ENCODE measurements at regions not wholly inside any gene's neighbourhood (a gene's known extent, or its start where the extent isn't known, plus 50 kb on each side); places are given as distances from the start of the nearest gene placed in this dataset.
"Not testable (repeated sequence)": the region's sequence is repeated elsewhere in the genome, so short reads cannot be mapped to it uniquely, and the experiment has no call there.

DNA sequence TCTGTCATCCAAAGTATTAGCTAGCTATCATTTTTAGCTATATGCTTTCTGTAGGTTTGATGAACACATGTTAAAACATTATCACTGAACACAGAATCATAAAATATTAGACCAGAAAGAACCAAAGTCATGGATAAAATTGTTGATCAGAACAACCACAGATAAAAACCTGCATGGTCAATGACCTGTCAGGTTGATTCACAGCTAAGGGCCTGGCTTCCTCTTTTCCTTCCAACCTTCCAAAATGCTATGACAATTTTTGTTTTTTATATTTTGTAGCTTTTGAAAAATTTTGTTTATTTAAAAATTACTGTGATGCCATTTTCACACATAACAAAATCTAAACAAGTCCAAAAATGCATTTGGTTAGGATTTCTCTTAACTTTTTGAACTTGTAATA, 444.4 kb upstream of the CHRM2 start:
- intact Hi-C loops (cut with micrococcal nuclease; ENCODE audit: unreplicated experiment): no loop called here
- Histone ChIP-seq H3K4me1 (replicated peaks; ENCODE audit: insufficient read depth) (no peaks in the 10 kb centered on the region), H3K27ac (no peak overlapping the region), H3K36me3 (ENCODE audit: low read depth) (no peaks in the 10 kb centered on the region), H2AFZ (no peak overlapping the region), H3K79me2 (ENCODE audit: low read depth) (no peaks in the 10 kb centered on the region), H4K20me1 (ENCODE audit: insufficient read depth) (no peaks in the 10 kb centered on the region), H3K27me3 (ENCODE audit: insufficient read depth, low read depth) (no peaks in the 10 kb centered on the region), H3K9me3 (ENCODE audit: insufficient read depth, low read depth) (no peaks in the 10 kb centered on the region), H3K9me2 (ENCODE audit: insufficient read depth) (no peaks in the 10 kb centered on the region), H3F3A (ENCODE audit: insufficient read depth, low read depth) (no peaks in the 10 kb centered on the region), H3K4me2 (no peak overlapping the region), H3K4me3 (no peak overlapping the region)
- no TSS peak for BruUV-seq (replicated peaks)
- ChIA-PET CTCF (no interaction called here), POLR2A (ENCODE audit: unreplicated experiment) (no interaction called here)
- DNase-seq: no peak
- TF ChIP-seq EZH2 (IDR thresholded peaks at IDR 0.05; ENCODE audit: low read depth): no peak
- TF ChIP-seq, protein P1, sequence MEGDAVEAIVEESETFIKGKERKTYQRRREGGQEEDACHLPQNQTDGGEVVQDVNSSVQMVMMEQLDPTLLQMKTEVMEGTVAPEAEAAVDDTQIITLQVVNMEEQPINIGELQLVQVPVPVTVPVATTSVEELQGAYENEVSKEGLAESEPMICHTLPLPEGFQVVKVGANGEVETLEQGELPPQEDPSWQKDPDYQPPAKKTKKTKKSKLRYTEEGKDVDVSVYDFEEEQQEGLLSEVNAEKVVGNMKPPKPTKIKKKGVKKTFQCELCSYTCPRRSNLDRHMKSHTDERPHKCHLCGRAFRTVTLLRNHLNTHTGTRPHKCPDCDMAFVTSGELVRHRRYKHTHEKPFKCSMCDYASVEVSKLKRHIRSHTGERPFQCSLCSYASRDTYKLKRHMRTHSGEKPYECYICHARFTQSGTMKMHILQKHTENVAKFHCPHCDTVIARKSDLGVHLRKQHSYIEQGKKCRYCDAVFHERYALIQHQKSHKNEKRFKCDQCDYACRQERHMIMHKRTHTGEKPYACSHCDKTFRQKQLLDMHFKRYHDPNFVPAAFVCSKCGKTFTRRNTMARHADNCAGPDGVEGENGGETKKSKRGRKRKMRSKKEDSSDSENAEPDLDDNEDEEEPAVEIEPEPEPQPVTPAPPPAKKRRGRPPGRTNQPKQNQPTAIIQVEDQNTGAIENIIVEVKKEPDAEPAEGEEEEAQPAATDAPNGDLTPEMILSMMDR (conservative IDR thresholded peaks at IDR 0.05): no peak

DNA sequence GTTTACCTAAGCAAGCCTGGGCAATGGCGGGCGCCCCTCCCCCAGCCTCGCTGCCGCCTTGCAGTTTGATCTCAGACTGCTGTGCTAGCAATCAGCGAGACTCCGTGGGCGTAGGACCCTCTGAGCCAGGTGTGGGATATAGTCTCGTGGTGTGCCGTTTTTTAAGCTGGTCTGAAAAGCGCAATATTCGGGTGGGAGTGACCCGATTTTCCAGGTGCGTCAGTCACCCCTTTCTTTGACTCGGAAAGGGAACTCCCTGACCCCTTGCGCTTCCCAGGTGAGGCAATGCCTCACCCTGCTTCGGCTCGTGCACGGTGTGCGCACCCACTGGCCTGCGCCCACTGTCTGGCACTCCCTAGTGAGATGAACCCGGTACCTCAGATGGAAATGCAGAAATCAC, 442.6 kb upstream of the MTPN start:
- H2AFZ ChIP-seq; H3K79me2 ChIP-seq (ENCODE audit: low read depth); H3K4me3 ChIP-seq; H3K27me3 ChIP-seq (ENCODE audit: insufficient read depth, low read depth); H3K4me1 ChIP-seq (replicated peaks; ENCODE audit: insufficient read depth); H3F3A ChIP-seq (ENCODE audit: insufficient read depth, low read depth); H3K9me3 ChIP-seq (ENCODE audit: insufficient read depth, low read depth); H3K4me2 ChIP-seq; CTCF ChIA-PET; BruUV-seq (replicated peaks); H3K9me2 ChIP-seq (ENCODE audit: insufficient read depth); H3K36me3 ChIP-seq (ENCODE audit: low read depth); H4K20me1 ChIP-seq (ENCODE audit: insufficient read depth); intact Hi-C loops (cut with micrococcal nuclease; ENCODE audit: unreplicated experiment); H3K27ac ChIP-seq: not testable (repeated sequence)
- POLR2A ChIA-PET (ENCODE audit: unreplicated experiment): interaction anchor here (0.7 kb wide), 1 partner anchor 757 kb away, joined by 5 read pairs; no protein-coding TSS in a partner anchor
- peak in 1 of 2 experiments; percentile 31 for DNase-seq

- CTCF ChIA-PET: no interaction called here
- Histone ChIP-seq H3K9me3 (ENCODE audit: insufficient read depth, low read depth) (no peaks in the 10 kb centered on the region; the same call in 1 of the 2 replicates), H3K27me3 (ENCODE audit: insufficient read depth, low read depth) (no peaks in the 10 kb centered on the region), H3K4me2 (no peak overlapping the region), H2AFZ (no peak overlapping the region), H3F3A (ENCODE audit: insufficient read depth, low read depth) (no peaks in the 10 kb centered on the region), H3K79me2 (ENCODE audit: low read depth) (no peaks in the 10 kb centered on the region), H3K27ac (no peak overlapping the region), H3K4me1 (replicated peaks; ENCODE audit: insufficient read depth) (no peaks in the 10 kb centered on the region), H3K4me3 (no peak overlapping the region), H3K9me2 (ENCODE audit: insufficient read depth) (no peaks in the 10 kb centered on the region; the same call in 1 of the 2 replicates), H4K20me1 (ENCODE audit: insufficient read depth) (no peaks in the 10 kb centered on the region), H3K36me3 (ENCODE audit: low read depth) (no peaks in the 10 kb centered on the region)
- DNase-seq: no peak
- intact Hi-C loops (cut with micrococcal nuclease; ENCODE audit: unreplicated experiment): no loop called here
- POLR2A ChIA-PET (ENCODE audit: unreplicated experiment): no interaction called here
- TF ChIP-seq, protein P1 (conservative IDR thresholded peaks at IDR 0.05): no peak
- no peak for TF ChIP-seq EZH2 (IDR thresholded peaks at IDR 0.05; ENCODE audit: low read depth)
- BruUV-seq (replicated peaks): no TSS peak
These were observed 435.8 kb upstream of the MTPN start for GRCh38 chr7:136412952-136413351.

Data from PC-9 (cell line).